ENCODE measurements at regions not wholly inside any gene's neighbourhood (a gene's known extent, or its start where the extent isn't known, plus 50 kb on each side); places are given as distances from the start of the nearest gene placed in this dataset.

DNA sequence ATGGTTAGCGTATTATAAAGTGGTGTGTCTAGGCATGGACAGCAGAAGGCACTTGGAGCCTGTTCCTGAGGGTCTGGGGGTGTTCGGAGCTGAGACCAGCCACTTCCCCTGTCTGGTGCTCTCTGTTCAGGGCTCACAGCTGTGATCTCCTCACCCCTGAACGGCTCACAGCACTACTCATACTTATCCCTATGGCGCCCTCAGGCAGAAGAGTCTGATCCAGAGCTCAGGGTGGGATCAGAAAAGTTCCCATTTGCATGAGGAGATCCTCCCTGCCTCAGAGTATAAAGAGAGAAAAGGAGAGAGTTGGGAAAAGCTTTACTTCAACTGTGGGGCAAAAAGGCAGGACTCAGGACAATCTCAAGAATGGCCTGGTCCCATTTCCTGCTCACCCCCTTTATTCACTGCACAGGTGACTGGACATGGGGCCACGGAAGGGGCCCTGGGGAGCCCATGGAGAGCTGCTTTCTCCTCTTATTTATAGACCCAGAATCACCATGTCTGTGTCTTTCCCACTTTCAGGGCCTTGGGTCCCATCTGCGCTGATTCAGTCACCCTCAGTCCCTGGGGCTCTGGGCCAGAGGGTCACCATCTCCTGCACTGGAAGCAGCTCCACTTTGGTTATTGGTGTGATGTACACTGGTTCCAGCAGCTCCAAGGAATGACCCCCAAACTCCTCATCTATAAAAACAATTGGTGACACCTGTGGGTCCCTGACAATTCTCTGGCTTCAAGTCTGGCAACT, 97.0 kb upstream of the TOP3B start:
- no peak overlapping the region for H3K27ac ChIP-seq
- no peak overlapping the region for H3K4me3 ChIP-seq (IDR thresholded peaks at IDR 0.05; ENCODE audit: insufficient read depth, low read depth, low read length)
- no peak overlapping the region for H3K9ac ChIP-seq
- no peak overlapping the region for H2AFZ ChIP-seq (ENCODE audit: low read depth)
- no peaks in the 10 kb centered on the region for H3K36me3 ChIP-seq (ENCODE audit: insufficient read depth)
- no peaks in the 10 kb centered on the region for H3K4me1 ChIP-seq (ENCODE audit: low read depth, poor library complexity, severe bottlenecking)
- peaks cover 3% of the 10 kb centered on the region; the same call in 1 of the 2 replicates for H3K27me3 ChIP-seq (ENCODE audit: insufficient read depth, low read depth)
- H3K79me2 ChIP-seq (ENCODE audit: insufficient read depth, low read depth) = no peaks in the 10 kb centered on the region
- H3K4me2 ChIP-seq = no peak overlapping the region
- TF ChIP-seq CTCF (conservative IDR thresholded peaks at IDR 0.05; ENCODE audit: low read depth, low read length) = no peak
- no peaks in the 10 kb centered on the region for H4K20me1 ChIP-seq (ENCODE audit: insufficient read depth)

- Histone ChIP-seq H3K79me2 (ENCODE audit: insufficient read depth, low read depth) (no peaks in the 10 kb centered on the region), H3K4me2 (no peak overlapping the region), H3K9ac (no peak overlapping the region), H3K27me3 (ENCODE audit: insufficient read depth, low read depth) (peaks cover 3% of the 10 kb centered on the region; the same call in 1 of the 2 replicates), H3K4me1 (ENCODE audit: low read depth, poor library complexity, severe bottlenecking) (no peaks in the 10 kb centered on the region), H3K4me3 (IDR thresholded peaks at IDR 0.05; ENCODE audit: insufficient read depth, low read depth, low read length) (no peak overlapping the region), H3K36me3 (ENCODE audit: insufficient read depth) (no peaks in the 10 kb centered on the region), H2AFZ (ENCODE audit: low read depth) (no peak overlapping the region), H4K20me1 (ENCODE audit: insufficient read depth) (no peaks in the 10 kb centered on the region), H3K27ac (no peak overlapping the region)
- TF ChIP-seq CTCF (conservative IDR thresholded peaks at IDR 0.05; ENCODE audit: low read depth, low read length) = no peak
Measured at GRCh38 chr22:22078329-22078728, 95.7 kb upstream of the TOP3B start.

DNA sequence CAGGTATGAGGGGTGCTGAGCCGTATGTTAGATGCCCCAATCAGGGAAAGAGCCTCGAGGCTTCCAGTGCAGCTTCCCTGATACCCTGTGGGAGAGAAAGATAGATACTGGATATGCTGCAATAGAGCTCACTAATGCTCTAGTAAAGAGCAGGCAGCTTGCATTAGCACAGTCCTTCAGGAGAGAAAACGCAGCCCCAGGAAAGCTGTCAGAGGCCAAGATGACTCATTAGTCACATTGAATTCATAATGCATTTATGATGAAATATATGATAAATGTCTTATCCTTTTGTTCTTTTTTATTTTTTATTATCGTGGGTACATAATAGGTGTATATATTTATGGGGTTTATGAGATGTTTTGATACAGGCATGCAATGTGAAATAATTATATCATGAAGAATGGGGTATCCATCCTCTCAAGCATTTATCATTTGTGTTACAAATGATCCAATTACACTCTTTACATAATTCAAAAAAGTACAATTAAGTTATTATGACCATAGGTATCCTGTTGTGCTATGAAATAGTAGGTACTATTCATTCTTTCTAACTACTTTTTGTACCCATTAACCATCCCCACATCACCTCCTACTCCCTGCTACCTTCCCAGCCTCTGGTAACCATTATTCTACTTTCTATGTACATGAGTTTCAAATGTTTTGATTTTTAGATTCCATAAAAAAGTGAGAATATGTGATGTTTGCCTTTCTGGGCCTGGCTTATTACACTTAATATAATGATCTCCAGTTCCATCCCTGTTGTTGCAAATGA, 94.5 kb upstream of the TOP3B start:
- no peaks in the 10 kb centered on the region for H4K20me1 ChIP-seq (ENCODE audit: insufficient read depth)
- H3K4me3 ChIP-seq (IDR thresholded peaks at IDR 0.05; ENCODE audit: insufficient read depth, low read depth, low read length) = no peak overlapping the region
- TF ChIP-seq CTCF (conservative IDR thresholded peaks at IDR 0.05; ENCODE audit: low read depth, low read length) = no peak
- no peaks in the 10 kb centered on the region for H3K36me3 ChIP-seq (ENCODE audit: insufficient read depth)
- no peaks in the 10 kb centered on the region for H3K79me2 ChIP-seq (ENCODE audit: insufficient read depth, low read depth)
- H2AFZ ChIP-seq (ENCODE audit: low read depth) = no peak overlapping the region
- H3K27me3 ChIP-seq (ENCODE audit: insufficient read depth, low read depth) = peaks cover 3% of the 10 kb centered on the region; the same call in 1 of the 2 replicates
- H3K27ac ChIP-seq = no peak overlapping the region
- no peak overlapping the region for H3K4me2 ChIP-seq
- H3K9ac ChIP-seq = no peak overlapping the region
- H3K4me1 ChIP-seq (ENCODE audit: low read depth, poor library complexity, severe bottlenecking) = no peaks in the 10 kb centered on the region

- Histone ChIP-seq H3K36me3 (ENCODE audit: insufficient read depth) (no peaks in the 10 kb centered on the region), H3K27me3 (ENCODE audit: insufficient read depth, low read depth) (peaks cover 3% of the 10 kb centered on the region; the same call in 1 of the 2 replicates), H4K20me1 (ENCODE audit: insufficient read depth) (no peaks in the 10 kb centered on the region), H3K27ac (no peak overlapping the region), H3K79me2 (ENCODE audit: insufficient read depth, low read depth) (no peaks in the 10 kb centered on the region), H3K9ac (no peak overlapping the region), H2AFZ (ENCODE audit: low read depth) (no peak overlapping the region), H3K4me2 (no peak overlapping the region), H3K4me3 (IDR thresholded peaks at IDR 0.05; ENCODE audit: insufficient read depth, low read depth, low read length) (no peak overlapping the region), H3K4me1 (ENCODE audit: low read depth, poor library complexity, severe bottlenecking) (no peaks in the 10 kb centered on the region)
- TF ChIP-seq CTCF (conservative IDR thresholded peaks at IDR 0.05; ENCODE audit: low read depth, low read length) = no peak
Measured at GRCh38 chr22:22076361-22076760, 93.8 kb upstream of the TOP3B start.
